Nephron (organoid): ENCODE measurements at regions not wholly inside any gene's neighbourhood (a gene's known extent, or its start where the extent isn't known, plus 50 kb on each side); places are given as distances from the start of the nearest gene placed in this dataset.
A peak's percentile ranks its signal among the peaks of the same experiment; 100 is the strongest.

Experiments used
- H3K27ac Mint-ChIP-seq, 3 experiments: 2 replicates each; pipeline ENCODE4 v1.8.0; 2020; ENCODE audit warnings: mixed read lengths in 3 of 3, mild to moderate bottlenecking in 2 of 3, moderate library complexity in 1 of 3
- H3K27me3 Mint-ChIP-seq: 2 replicates; pipeline ENCODE4 v1.8.0; 2021; ENCODE audit warnings: low read depth, mild to moderate bottlenecking, moderate library complexity, mixed read lengths
- H3K36me3 Mint-ChIP-seq: 2 replicates; pipeline ENCODE4 v1.8.0; 2020; ENCODE audit warnings: low read depth, mixed read lengths
- H3K4me1 Mint-ChIP-seq: 2 replicates; pipeline ENCODE4 v1.8.0; 2020; ENCODE audit warnings: mixed read lengths
- H3K4me3 Mint-ChIP-seq, 3 experiments: 2 replicates each; pipeline ENCODE4 v1.8.0; 2020; ENCODE audit warnings: mild to moderate bottlenecking in 3 of 3, mixed read lengths in 3 of 3, moderate library complexity in 2 of 3
- H3K9me3 Mint-ChIP-seq: 2 replicates; pipeline ENCODE4 v1.8.0; 2020; ENCODE audit warnings: mixed read lengths
- TF ChIP-seq, protein P1 (sequence below), 3 experiments: fragments of 200-600 bp; sonication (generic); IDR thresholded peaks; one replicate each; pipeline ENCODE4 v1.5.0; 2021; ENCODE audit warnings: antibody characterized with exemption in 3 of 3; ENCODE audit not compliant: unreplicated experiment in 3 of 3

DNA sequence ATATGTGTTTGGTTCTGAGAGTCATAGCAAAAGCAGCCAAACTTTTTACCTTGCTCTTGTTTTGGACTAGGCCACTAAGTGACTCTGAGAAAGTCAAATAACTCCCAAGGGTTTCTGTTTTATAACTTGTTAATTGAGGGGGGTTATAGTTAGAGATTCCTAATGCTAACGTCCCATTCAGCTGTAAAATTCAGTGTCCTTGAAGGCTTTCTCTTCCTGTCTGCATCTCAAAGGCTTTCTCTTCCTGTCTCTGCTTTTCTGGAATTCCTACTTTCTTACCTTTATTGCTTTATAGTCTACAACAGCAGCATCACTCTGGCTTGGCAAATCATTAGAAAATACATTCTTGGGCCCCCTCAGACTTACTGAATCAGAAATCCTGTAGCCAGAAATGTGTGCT lies 479.5 kb upstream of the SEMA6A start:
- no peaks in the 10 kb centered on the region for H3K27me3 Mint-ChIP-seq
- peak overlapping the region in 2 of 3 experiments; percentile 18 to 51 for H3K27ac Mint-ChIP-seq
- H3K4me1 Mint-ChIP-seq: peaks cover 29% of the 10 kb centered on the region
- TF ChIP-seq, protein P1, sequence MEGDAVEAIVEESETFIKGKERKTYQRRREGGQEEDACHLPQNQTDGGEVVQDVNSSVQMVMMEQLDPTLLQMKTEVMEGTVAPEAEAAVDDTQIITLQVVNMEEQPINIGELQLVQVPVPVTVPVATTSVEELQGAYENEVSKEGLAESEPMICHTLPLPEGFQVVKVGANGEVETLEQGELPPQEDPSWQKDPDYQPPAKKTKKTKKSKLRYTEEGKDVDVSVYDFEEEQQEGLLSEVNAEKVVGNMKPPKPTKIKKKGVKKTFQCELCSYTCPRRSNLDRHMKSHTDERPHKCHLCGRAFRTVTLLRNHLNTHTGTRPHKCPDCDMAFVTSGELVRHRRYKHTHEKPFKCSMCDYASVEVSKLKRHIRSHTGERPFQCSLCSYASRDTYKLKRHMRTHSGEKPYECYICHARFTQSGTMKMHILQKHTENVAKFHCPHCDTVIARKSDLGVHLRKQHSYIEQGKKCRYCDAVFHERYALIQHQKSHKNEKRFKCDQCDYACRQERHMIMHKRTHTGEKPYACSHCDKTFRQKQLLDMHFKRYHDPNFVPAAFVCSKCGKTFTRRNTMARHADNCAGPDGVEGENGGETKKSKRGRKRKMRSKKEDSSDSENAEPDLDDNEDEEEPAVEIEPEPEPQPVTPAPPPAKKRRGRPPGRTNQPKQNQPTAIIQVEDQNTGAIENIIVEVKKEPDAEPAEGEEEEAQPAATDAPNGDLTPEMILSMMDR (IDR thresholded peaks at IDR 0.05; ENCODE audit: unreplicated experiment in 3 of 3): no peak
- H3K36me3 Mint-ChIP-seq: no peaks in the 10 kb centered on the region
- H3K4me3 Mint-ChIP-seq: no peak overlapping the region
- peaks cover 2% of the 10 kb centered on the region for H3K9me3 Mint-ChIP-seq

DNA sequence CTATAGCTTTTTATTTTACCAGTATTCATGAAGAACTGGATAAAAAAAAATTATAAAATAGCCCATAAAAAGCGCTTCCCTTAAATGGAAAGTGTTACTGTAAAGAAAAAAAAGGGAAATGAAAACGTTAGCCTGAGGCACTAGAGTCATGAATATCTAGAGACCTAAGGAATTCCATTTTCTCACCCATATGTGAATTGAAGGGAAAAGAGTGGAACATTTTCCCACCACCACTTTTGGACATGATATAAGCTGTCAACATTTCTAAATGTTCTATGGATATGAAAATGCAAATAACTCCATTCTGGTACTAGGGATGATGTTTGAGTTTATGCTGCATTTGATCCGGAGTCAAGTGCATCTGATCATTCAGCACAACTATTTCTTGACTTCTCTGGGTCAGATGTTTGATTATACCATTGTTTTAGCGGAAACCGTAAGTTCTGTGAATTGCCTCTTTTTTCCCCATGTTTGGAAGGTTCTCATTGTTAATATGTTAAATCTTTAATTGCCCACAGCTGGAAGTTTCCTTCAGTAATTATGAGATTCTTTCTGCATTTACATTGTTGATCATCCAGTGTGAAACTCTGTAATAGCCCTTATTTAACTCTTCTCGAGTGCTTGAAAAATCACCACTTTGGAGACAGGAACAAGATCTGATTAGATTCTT lies 467.4 kb upstream of the SEMA6A start:
- Mint-ChIP-seq H3K9me3 (no peaks in the 10 kb centered on the region), H3K4me3 (no peak overlapping the region), H3K4me1 (no peaks in the 10 kb centered on the region), H3K27me3 (no peaks in the 10 kb centered on the region), H3K27ac (no peak overlapping the region), H3K36me3 (no peaks in the 10 kb centered on the region)
- TF ChIP-seq, protein P1 (IDR thresholded peaks at IDR 0.05; ENCODE audit: unreplicated experiment in 3 of 3): no peak

DNA sequence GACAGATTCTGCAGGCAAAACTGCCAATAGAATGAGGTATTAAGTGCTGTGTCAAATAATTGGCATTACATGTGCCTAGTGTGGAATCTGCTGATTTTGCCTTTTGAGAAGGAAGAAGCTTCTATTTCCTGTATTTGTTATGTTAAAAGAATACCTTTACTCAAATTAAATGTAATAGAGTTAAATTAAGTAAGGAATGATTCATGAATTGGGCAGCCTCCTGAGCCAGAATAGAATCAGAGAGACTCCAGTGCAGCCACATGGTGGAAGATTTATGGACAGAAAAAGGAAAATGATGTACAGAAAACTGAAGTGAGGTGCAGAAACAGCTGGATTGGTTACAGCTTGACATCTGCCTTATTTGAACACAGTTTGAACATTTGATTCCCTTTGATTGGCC lies 464.4 kb upstream of the SEMA6A start:
- TF ChIP-seq, protein P1 (IDR thresholded peaks at IDR 0.05; ENCODE audit: unreplicated experiment in 3 of 3): no peak
- Mint-ChIP-seq H3K4me1 (no peaks in the 10 kb centered on the region), H3K4me3 (no peak overlapping the region), H3K27ac (no peak overlapping the region), H3K36me3 (no peaks in the 10 kb centered on the region), H3K27me3 (no peaks in the 10 kb centered on the region), H3K9me3 (peaks cover 3% of the 10 kb centered on the region)

GRCh38 chr5:117027384-117027783 lies 452.8 kb upstream of the SEMA6A start:
- TF ChIP-seq, protein P1 (IDR thresholded peaks at IDR 0.05; ENCODE audit: unreplicated experiment in 3 of 3): no peak
- no peak overlapping the region for H3K27ac Mint-ChIP-seq
- no peaks in the 10 kb centered on the region for H3K36me3 Mint-ChIP-seq
- no peaks in the 10 kb centered on the region for H3K4me1 Mint-ChIP-seq
- no peaks in the 10 kb centered on the region for H3K27me3 Mint-ChIP-seq
- no peak overlapping the region for H3K4me3 Mint-ChIP-seq
- peaks cover 10% of the 10 kb centered on the region for H3K9me3 Mint-ChIP-seq

- no peak overlapping the region for H3K4me3 Mint-ChIP-seq
- H3K36me3 Mint-ChIP-seq: no peaks in the 10 kb centered on the region
- no peaks in the 10 kb centered on the region for H3K4me1 Mint-ChIP-seq
- peaks cover 3% of the 10 kb centered on the region for H3K27me3 Mint-ChIP-seq
- no peaks in the 10 kb centered on the region for H3K9me3 Mint-ChIP-seq
- H3K27ac Mint-ChIP-seq: no peak overlapping the region
- TF ChIP-seq, protein P1 (IDR thresholded peaks at IDR 0.05; ENCODE audit: unreplicated experiment in 3 of 3): no peak
These were observed 446.4 kb upstream of the SEMA6A start for GRCh38 chr5:117020999-117021398.

DNA sequence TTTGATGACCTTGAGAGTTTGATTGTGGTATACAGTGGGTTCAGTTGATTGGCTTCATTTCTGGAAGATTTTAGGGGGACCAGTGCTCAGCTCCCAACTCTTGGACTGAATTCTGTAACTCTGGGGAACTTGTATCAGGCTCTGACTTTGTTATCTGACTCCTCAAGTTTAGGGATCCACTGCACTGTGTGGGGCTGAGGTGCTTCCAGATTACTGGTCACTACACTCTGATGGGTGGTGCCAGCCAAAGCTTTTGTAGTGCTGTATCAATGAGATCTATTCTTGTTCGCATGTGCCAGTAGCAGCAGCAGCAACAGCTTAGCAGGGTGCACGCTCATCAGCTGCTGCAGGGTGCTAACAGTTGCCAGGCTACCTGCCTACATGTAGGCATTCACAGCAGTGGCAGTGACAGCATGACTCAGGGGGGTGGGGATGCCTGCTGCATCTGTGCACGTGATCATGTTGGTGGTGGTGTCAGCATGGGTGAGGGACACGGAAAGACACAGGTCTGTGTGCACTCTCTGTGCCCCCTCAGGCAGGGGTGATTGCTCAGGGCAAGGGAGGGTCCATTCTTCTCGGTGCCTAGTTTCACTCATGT lies 438.8 kb upstream of the SEMA6A start:
- no peaks in the 10 kb centered on the region for H3K36me3 Mint-ChIP-seq
- H3K4me1 Mint-ChIP-seq: no peaks in the 10 kb centered on the region
- no peak overlapping the region for H3K4me3 Mint-ChIP-seq
- TF ChIP-seq, protein P1 (IDR thresholded peaks at IDR 0.05; ENCODE audit: unreplicated experiment in 3 of 3): no peak
- H3K27ac Mint-ChIP-seq: no peak overlapping the region
- no peaks in the 10 kb centered on the region for H3K27me3 Mint-ChIP-seq
- H3K9me3 Mint-ChIP-seq: peaks cover 31% of the 10 kb centered on the region
